MM.1S (cell line): ENCODE measurements at regions not wholly inside any gene's neighbourhood (a gene's known extent, or its start where the extent isn't known, plus 50 kb on each side); places are given as distances from the start of the nearest gene placed in this dataset.

ENCODE experiments used
- CTCF ChIP-seq: fragments of 300-600 bp; sonication (generic); IDR thresholded peaks from 2 replicates; pipeline ENCODE4 v1.5.1; 2016; ENCODE audit warnings: antibody characterized with exemption, low read length, mixed read lengths
- EZH2 ChIP-seq: fragments of 300-600 bp; sonication (generic); optimal IDR thresholded peaks from 2 replicates; pipeline ENCODE3; 2017; ENCODE audit warnings: low read depth, mild to moderate bottlenecking, antibody characterized with exemption, low read length, mixed read lengths

GRCh38 chr1:5742032-5742431, 250.2 kb downstream of the NPHP4 start:
- no peak for TF ChIP-seq CTCF
- no peak for TF ChIP-seq EZH2
